Stimulated activated naive CD8-positive, alpha-beta T cell treated with anti-CD3 and anti-CD28 coated beads, Interleukin-15, amount 100 ng/mL, for 72 hours (primary cell): ENCODE measurements at regions not wholly inside any gene's neighbourhood (a gene's known extent, or its start where the extent isn't known, plus 50 kb on each side); places are given as distances from the start of the nearest gene placed in this dataset.

Experiments used
- ATAC-seq: fragments of 150-1000 bp; cut with Tn5 transposase; 2 replicates; pipeline ENCODE4 v1.10.0; 2021; ENCODE audit warnings: mild to moderate bottlenecking, moderate library complexity
- DNase-seq, 2 donors: peaks; one replicate each; pipeline ENCODE4 v3.0.0; 2021 to 2022
- H3K27ac Mint-ChIP-seq, 2 donors: one replicate each; pipeline ENCODE4 v1.8.0; 2022; ENCODE audit warnings: mild to moderate bottlenecking in 2 of 2, mixed read lengths in 2 of 2, moderate library complexity in 2 of 2
- H3K27me3 Mint-ChIP-seq: one replicate; pipeline ENCODE4 v1.8.0; 2022; ENCODE audit warnings: mixed read lengths
- H3K4me1 Mint-ChIP-seq: one replicate; pipeline ENCODE4 v1.8.0; 2022; ENCODE audit warnings: mild to moderate bottlenecking, mixed read lengths
- H3K4me3 Mint-ChIP-seq, 2 donors: one replicate each; pipeline ENCODE4 v1.8.0; 2022; ENCODE audit warnings: mild to moderate bottlenecking in 2 of 2, mixed read lengths in 2 of 2, moderate library complexity in 1 of 2
- H3K9me3 Mint-ChIP-seq, 2 donors: one replicate each; pipeline ENCODE4 v1.8.0; 2022; ENCODE audit warnings: mixed read lengths in 2 of 2

DNA sequence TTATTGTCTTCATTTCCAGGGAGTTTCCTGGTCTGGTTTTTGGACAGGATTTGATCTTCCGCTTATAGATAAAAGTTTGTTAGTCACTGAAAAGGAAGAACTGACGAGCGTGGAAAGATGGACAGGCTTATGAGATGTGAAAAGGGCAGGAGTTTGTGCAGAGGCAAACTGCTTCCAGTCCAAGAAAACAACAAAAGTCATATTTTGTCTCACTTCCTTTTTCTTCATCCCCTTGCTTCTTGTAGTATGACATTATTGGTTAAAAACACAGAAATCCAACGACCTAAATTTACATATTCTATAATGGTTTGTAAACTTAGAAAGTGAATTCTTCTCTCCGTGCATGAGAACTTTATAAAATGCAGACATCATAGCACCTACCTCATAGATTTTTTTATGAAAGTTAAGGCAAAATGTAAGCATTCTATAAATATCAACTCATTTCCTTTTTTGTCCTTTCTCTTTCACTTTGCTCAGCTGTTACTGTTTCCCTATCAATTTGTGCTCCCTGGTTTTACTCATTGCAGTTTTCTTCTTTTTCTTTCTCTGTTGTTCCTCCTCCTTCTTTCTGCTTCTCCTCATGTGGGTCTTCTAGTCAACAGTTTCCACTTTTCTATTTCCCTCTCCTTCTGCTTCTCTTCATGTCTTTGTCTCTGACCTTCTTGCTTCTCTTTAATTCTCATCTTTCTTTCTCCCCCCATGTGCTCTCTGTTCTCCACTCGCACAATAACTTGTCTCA lies 370.2 kb downstream of the ARL4A start:
- Mint-ChIP-seq H3K27ac (peak overlapping the region; percentile 43 to 73), H3K4me1 (peaks cover 17% of the 10 kb centered on the region), H3K4me3 (peak overlapping the region; percentile 55 to 65), H3K27me3 (no peaks in the 10 kb centered on the region), H3K9me3 (no peaks in the 10 kb centered on the region)
- ATAC-seq: no peak
- no peak for DNase-seq

DNA sequence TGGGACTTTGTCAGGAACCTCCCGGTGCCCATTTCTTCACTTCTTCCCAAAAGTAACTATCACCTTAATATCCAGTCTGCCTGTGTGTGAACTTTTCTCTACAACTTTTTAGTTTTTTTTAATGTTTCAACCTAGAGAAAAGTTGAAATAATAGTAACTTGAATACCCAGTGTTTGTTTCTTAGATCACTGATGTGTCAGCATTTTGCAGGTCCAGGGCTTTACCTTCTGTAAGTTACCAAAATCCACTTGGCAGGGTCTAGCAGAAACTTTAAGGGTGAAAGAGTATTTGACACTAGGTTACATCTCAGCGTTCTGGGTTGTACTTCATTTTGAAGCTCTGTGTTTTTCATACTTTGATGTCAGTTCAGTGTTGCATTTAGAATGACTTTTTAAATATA lies 372.7 kb downstream of the ARL4A start:
- no peak overlapping the region for H3K27ac Mint-ChIP-seq
- H3K27me3 Mint-ChIP-seq: no peaks in the 10 kb centered on the region
- DNase-seq (no peak), ATAC-seq (no peak)
- H3K9me3 Mint-ChIP-seq: no peaks in the 10 kb centered on the region
- H3K4me3 Mint-ChIP-seq: no peak overlapping the region
- peaks cover 17% of the 10 kb centered on the region for H3K4me1 Mint-ChIP-seq

- no peak overlapping the region for H3K27ac Mint-ChIP-seq
- H3K27me3 Mint-ChIP-seq: no peaks in the 10 kb centered on the region
- peaks cover 17% of the 10 kb centered on the region for H3K4me1 Mint-ChIP-seq
- ATAC-seq (no peak), DNase-seq (no peak)
- no peaks in the 10 kb centered on the region for H3K9me3 Mint-ChIP-seq
- no peak overlapping the region for H3K4me3 Mint-ChIP-seq
These were observed 373.7 kb downstream of the ARL4A start for GRCh38 chr7:13061115-13061514.

GRCh38 chr7:13062631-13063030 lies 375.2 kb downstream of the ARL4A start:
- H3K27ac Mint-ChIP-seq: no peak overlapping the region
- H3K4me1 Mint-ChIP-seq: peaks cover 12% of the 10 kb centered on the region
- peaks cover 8% of the 10 kb centered on the region for H3K27me3 Mint-ChIP-seq
- no peaks in the 10 kb centered on the region for H3K9me3 Mint-ChIP-seq
- DNase-seq: no peak
- no peak for ATAC-seq
- no peak overlapping the region for H3K4me3 Mint-ChIP-seq

- Mint-ChIP-seq H3K4me3 (no peak overlapping the region), H3K9me3 (no peaks in the 10 kb centered on the region), H3K27me3 (peaks cover 11% of the 10 kb centered on the region), H3K4me1 (no peaks in the 10 kb centered on the region), H3K27ac (no peak overlapping the region)
- DNase-seq (no peak), ATAC-seq (no peak)
These were observed 379.6 kb downstream of the ARL4A start for GRCh38 chr7:13067036-13067435.

- Mint-ChIP-seq H3K27me3 (peaks cover 11% of the 10 kb centered on the region), H3K4me1 (no peaks in the 10 kb centered on the region), H3K9me3 (no peaks in the 10 kb centered on the region), H3K27ac (no peak overlapping the region), H3K4me3 (no peak overlapping the region)
- DNase-seq (no peak), ATAC-seq (no peak)
These were observed 380.6 kb downstream of the ARL4A start for GRCh38 chr7:13068032-13068431.

DNA sequence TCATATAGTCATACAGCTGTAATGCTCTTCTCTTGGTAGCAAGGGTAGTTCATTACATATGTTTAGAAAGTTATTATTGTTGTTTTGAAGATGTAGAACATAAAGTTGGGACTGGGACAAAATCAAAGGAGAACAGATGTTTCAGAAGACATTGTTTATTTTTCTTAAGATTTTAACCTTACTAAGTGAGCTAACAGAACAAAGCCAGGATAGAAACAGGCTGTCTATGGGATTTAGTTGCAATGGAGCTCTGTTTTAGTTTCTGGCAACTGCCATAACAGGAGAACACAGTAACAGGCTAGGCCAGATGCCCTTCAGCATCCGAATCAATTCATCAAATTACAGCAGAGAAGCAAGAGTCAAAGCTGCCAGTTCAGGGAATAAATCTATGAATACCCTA lies 382.4 kb downstream of the ARL4A start:
- Mint-ChIP-seq H3K9me3 (no peaks in the 10 kb centered on the region), H3K4me1 (no peaks in the 10 kb centered on the region), H3K4me3 (no peak overlapping the region), H3K27ac (no peak overlapping the region), H3K27me3 (peaks cover 11% of the 10 kb centered on the region)
- ATAC-seq (no peak), DNase-seq (no peak)

- H3K27ac Mint-ChIP-seq: no peak overlapping the region
- no peak for DNase-seq
These were observed 384.6 kb downstream of the ARL4A start for GRCh38 chr7:13072014-13072413.

GRCh38 chr7:13077466-13077865 lies 390.0 kb downstream of the ARL4A start:
- Mint-ChIP-seq H3K4me3 (no peak overlapping the region), H3K4me1 (no peaks in the 10 kb centered on the region), H3K27ac (no peak overlapping the region), H3K27me3 (no peaks in the 10 kb centered on the region), H3K9me3 (no peaks in the 10 kb centered on the region)
- no peak for ATAC-seq
- no peak for DNase-seq

More at GRCh38 chr7:13072014-13072413, 384.6 kb downstream of the ARL4A start:
- no peak for ATAC-seq
- Mint-ChIP-seq H3K4me3 (no peak overlapping the region), H3K27me3 (peaks cover 9% of the 10 kb centered on the region), H3K4me1 (no peaks in the 10 kb centered on the region), H3K9me3 (no peaks in the 10 kb centered on the region)

DNA sequence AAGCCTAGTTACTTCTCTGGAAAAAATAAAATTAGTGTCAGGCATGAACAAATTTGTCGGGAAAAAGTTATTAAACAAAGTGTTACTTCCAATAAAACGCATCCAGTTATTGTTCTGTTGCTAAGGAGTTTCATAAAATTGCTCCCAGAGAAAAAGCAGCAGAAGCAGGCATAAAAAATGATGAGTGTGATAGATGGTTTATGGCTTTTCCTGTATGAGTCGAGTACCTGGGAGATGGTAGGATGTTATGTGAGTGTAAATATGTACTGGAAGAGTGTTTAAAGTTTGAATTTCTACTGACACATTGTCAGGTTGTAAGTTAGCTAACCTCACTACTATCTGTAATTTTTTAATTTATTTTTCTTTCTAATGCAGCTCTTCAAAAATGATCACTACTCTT lies 390.7 kb downstream of the ARL4A start:
- H3K4me1 Mint-ChIP-seq: no peaks in the 10 kb centered on the region
- no peak for ATAC-seq

DNA sequence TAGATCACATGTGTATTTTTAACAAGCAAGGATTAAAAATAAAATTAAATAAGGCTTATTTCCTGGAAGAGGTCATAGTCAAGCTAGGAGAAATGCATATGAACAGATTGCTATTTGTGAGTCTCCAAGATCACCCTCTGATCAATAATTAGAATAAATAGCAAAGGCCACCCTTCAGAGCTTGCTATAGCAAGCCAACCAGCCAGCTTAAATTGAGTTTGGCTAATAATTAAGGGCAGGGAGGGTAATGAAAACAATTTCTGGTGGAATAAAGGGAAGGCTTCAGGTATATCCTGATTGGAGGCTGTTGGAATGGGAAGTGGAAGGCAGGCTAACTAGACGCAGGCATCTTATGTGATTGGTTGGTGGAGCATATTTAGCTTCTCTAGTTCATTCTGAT lies 403.5 kb downstream of the ARL4A start:
- ATAC-seq (no peak), DNase-seq (no peak)
- H3K9me3 Mint-ChIP-seq: peaks cover 5 to 7% of the 10 kb centered on the region in 2 donors
- no peaks in the 10 kb centered on the region for H3K4me1 Mint-ChIP-seq
- no peak overlapping the region for H3K27ac Mint-ChIP-seq
- H3K27me3 Mint-ChIP-seq: peaks cover 10% of the 10 kb centered on the region
- no peak overlapping the region for H3K4me3 Mint-ChIP-seq

More for the DNA sequence above, 390.7 kb downstream of the ARL4A start:
- no peaks in the 10 kb centered on the region for H3K27me3 Mint-ChIP-seq
- H3K4me3 Mint-ChIP-seq: no peak overlapping the region
- H3K9me3 Mint-ChIP-seq: no peaks in the 10 kb centered on the region
- DNase-seq: no peak
- no peak overlapping the region for H3K27ac Mint-ChIP-seq

DNA sequence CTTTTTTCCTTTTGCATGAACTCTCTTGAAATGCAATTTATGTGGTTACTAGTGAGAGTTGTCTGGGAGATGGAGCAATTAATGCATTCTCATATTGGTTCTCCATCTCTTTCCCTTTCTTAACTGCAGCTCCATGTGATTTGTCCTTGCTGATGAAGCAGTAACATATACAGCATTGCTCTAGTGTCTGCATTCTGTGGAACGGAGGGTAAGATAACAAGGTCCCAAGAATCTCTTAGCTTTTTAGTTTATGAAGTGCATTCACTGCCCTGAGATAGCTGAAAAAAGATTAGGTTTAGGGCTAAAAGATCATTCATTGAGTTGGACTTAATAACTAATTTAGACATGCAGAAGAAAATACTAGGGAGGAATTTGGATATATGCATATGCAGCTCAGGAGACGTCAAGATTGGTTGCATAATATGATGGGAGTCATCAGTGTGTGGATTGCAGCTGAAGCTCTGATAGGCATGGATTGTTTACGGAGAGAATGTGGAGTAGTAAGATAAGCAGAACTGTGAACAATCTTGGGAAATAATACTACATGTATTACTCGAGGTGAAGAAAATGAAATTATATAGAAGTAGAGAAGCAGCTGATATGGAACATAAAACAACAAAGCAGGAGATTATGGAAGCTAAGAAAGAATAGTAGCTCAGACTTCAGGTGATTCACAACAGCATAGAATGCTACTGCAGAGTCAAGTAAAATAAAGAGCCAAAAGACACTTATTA lies 404.7 kb downstream of the ARL4A start:
- Mint-ChIP-seq H3K27ac (no peak overlapping the region), H3K27me3 (peaks cover 15% of the 10 kb centered on the region), H3K4me1 (no peaks in the 10 kb centered on the region), H3K4me3 (no peak overlapping the region), H3K9me3 (peaks cover 5 to 7% of the 10 kb centered on the region in 2 donors)
- DNase-seq (no peak), ATAC-seq (no peak)

GRCh38 chr7:13092708-13093005 lies 405.2 kb downstream of the ARL4A start:
- no peak for ATAC-seq
- Mint-ChIP-seq H3K27me3 (peaks cover 18% of the 10 kb centered on the region), H3K27ac (no peak overlapping the region), H3K4me3 (no peak overlapping the region), H3K4me1 (no peaks in the 10 kb centered on the region), H3K9me3 (peaks cover 5 to 7% of the 10 kb centered on the region in 2 donors)
- no peak for DNase-seq

GRCh38 chr7:13093160-13093559 lies 405.7 kb downstream of the ARL4A start:
- DNase-seq (no peak), ATAC-seq (no peak)
- Mint-ChIP-seq H3K9me3 (peaks cover 5 to 7% of the 10 kb centered on the region in 2 donors), H3K4me1 (no peaks in the 10 kb centered on the region), H3K27ac (no peak overlapping the region), H3K4me3 (no peak overlapping the region), H3K27me3 (peaks cover 18% of the 10 kb centered on the region)

- no peak overlapping the region for H3K27ac Mint-ChIP-seq
- DNase-seq (no peak), ATAC-seq (no peak)
- no peak overlapping the region for H3K4me3 Mint-ChIP-seq
- no peaks in the 10 kb centered on the region for H3K4me1 Mint-ChIP-seq
- no peaks in the 10 kb centered on the region for H3K9me3 Mint-ChIP-seq
- peaks cover 12% of the 10 kb centered on the region for H3K27me3 Mint-ChIP-seq
These were observed 410.1 kb downstream of the ARL4A start for GRCh38 chr7:13097499-13097898.

DNA sequence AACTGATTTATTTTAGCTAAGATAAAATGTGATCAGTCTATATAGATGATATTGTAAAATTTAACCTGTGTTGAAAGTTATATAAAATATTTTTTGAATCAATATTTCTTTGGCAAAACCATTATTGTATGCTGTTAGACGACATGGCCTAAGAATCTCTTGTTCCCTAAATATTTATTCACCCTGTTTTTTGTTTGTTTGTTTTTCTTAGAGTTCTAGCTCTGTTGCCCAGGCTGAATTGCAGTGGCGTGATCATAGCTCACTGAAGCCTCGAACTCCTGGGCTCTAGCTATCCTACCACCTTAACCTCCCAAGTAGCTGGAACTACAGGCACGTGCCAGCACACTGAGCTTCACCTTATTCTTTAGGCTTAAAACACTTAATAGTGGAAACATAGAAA lies 410.7 kb downstream of the ARL4A start:
- no peaks in the 10 kb centered on the region for H3K4me1 Mint-ChIP-seq
- H3K4me3 Mint-ChIP-seq: no peak overlapping the region
- H3K27ac Mint-ChIP-seq: peak overlapping the region in 1 of 2 donors; percentile 26
- ATAC-seq: no peak
- no peaks in the 10 kb centered on the region for H3K9me3 Mint-ChIP-seq
- peaks cover 8% of the 10 kb centered on the region for H3K27me3 Mint-ChIP-seq
- DNase-seq: no peak
